ENCODE measurements at regions not wholly inside any gene's neighbourhood (a gene's known extent, or its start where the extent isn't known, plus 50 kb on each side); places are given as distances from the start of the nearest gene placed in this dataset.
A peak's percentile ranks its signal among the peaks of the same experiment; 100 is the strongest.

DNA sequence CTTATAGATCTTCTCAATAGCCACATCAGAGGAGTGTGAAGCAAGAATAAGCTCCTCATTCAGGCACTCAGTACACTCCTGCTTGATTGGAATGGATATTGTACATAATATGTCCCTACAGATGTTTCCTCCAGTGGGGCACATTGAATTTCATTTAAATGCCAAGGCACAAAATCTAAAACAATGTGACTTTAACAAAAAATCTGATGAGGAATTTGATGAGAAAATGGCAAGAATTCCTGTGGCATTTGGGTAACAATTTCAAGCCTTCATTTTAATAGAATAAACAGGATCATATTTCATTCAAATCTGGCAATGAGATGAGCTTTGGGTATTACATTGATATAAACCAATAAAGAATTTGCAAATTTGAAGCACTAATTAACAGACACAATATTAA, 307.7 kb upstream of the PKN2 start:
- DNase-seq (ENCODE audit: low read depth), result no peak

DNA sequence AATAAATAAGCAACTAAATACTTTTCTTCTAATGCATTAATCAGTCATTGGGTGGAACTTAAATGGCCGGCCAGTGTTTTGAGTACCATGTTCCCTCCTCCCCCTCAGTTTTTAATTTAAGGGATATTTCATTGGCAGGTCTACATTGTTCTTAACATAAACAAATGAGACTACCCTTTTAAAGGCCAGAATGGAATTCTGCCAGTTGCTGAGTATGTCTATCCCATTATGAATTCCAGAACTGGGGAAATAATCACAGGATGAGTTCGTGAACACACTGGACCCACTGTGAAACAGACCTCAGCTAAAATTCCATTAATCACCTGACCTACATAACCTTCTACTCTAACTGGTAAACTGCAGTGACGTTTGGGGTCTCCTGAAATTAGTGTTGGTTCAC, 305.5 kb upstream of the PKN2 start:
- no peak for DNase-seq (ENCODE audit: low read depth)

DNA sequence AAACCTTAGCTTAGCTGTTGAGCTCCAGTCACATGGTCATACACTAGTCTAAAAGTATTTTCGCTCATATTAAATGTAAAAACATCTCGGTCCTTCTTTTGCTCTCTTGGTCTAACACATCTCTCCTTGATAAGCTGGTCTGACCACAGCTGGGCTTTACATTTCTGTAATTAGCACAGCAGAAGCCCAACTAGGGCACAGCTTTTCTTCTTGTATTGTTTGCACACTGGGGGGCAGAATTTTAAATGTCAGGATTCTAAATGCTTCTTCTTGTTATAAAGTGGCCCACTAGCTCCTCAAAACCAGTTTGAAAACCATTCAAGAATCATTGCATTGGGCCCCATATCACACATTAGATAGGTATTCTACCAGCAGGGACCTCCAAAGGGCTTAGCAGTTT, 289.1 kb upstream of the PKN2 start:
- no peak for DNase-seq (ENCODE audit: low read depth)

DNA sequence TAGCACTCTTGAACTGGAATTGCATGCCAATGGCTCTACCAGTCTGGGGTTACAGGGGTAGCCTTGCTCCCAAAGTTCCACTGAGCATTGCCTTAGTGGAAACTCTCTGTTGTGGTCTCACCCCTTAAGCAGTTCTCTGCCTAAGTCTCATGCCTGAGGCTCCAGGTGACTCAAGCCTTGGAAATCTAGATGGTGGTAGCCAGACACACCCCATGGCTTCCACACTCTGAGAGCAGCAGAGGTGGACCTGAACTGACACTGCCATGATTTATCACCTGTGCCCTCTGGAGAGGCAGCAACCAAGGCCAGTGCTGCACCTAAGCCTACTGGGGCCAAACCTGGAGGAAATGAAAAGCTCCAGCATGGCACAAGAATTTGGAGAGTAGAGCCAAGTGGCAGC, 285.7 kb upstream of the PKN2 start:
- no peak for DNase-seq (ENCODE audit: low read depth)

DNA sequence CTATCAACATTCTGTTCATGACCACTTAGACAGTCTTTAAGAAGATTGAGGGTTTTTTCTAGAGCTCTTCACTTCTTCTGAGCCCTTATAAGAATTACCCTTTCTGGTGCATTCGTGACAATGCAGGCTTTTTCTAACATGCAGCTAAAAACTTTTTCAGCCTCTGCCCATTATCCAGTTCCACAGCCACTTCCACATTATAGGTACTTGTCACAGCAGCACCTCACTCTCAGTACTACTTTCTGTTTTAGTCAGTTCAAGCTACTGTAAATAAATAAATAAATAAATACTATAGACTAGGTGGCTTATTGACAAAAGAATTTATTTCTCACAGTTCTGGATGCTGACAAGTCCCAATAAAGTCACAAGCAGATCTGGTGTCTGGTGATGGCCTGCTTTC, 284.4 kb upstream of the PKN2 start:
- no peak for DNase-seq (ENCODE audit: low read depth)

DNA sequence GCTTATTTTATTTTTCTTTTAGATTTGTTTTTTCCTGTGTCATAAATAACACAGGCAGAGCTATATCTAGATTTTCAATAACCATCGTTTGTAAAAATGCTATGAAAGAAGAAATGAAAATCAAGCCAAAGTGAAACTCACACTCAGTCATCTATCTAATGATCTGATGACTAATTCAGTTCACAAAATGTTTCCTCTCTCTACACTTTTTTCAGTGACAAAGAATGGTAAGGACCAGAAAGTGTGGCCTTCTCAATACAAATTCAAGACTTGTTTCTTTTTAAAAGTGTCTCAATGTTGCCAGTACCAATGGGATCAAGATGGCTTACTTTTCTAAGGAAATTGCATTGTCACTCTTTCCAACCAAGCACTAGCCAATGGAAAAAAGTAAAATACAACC, 282.8 kb upstream of the PKN2 start:
- no peak for DNase-seq (ENCODE audit: low read depth)

DNA sequence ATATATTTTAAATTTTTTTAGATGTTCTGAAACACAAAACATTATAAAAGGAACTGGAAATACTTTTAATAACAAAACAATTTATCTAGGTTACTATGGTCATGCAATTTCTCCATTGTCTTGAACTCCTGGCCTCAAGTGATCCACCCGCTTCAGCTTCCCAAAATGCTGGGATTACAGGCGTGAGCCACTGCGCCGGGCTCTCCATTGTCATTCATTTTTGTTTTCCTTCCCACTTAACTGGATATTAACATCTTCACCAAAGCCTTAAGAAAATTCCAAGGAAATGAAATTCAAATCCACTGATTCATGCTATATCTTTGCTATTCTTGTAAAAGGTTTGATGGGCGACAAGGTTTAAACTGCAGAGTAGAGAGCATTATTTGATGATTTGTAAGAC, 279.5 kb upstream of the PKN2 start:
- no peak for DNase-seq (ENCODE audit: low read depth)

DNA sequence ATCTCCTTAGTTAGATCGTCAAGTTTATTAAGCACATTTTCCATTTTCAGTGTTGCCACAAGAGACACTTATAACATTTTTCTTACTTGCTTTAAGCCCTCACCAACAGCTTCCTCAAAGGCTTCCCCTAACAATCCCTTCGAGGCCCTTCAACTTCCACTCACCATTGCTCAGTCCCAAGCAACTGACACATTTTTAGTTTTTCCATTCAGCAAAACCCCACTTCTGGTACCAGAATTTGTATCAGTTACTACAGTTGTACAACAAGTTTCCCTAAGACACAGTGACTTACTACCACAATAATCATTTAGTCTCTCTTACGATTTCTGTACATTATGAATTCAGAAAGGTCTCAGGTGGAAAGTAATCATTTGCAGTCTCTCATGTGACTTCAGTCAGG, 276.8 kb upstream of the PKN2 start:
- DNase-seq (ENCODE audit: low read depth), result no peak

DNA sequence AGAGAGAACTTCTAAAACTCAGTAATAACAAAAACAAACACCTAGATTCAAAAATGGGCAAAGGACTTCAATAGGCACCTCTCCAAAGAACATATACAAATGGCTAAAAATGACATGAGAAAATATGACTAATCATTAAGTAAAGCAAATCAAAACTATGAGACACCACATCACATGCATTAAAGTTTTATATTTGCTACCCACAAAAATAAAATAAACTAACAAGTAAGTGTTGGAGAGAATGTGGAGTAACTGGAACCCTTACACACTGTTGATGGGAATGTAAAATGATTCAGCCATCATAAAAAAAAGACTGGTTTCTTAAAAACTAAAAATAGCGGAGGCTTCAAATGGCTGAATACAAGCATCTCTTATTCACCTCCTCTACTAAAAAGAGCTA, 262.1 kb upstream of the PKN2 start:
- no peak for DNase-seq (ENCODE audit: low read depth)

DNA sequence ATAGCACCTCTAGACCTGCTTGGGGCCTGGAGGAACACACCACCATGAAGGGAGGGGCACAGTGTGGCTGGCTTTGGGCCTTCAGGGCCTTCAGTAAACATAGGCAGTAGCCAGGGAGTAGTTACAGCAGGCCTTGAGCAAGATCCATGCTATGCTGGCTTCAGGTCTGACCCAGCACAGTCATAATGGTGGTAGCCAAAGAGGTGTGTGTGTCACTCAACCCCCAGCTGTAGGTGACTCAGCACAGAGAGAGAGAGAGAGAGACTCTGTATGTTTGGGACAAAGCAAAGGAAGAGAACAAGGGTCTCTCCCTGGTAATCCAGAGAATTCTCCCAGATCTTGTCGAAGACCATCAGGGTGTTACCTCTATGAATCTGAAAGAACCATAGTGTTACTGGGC, 250.5 kb upstream of the PKN2 start:
- DNase-seq (ENCODE audit: low read depth), result no peak

DNA sequence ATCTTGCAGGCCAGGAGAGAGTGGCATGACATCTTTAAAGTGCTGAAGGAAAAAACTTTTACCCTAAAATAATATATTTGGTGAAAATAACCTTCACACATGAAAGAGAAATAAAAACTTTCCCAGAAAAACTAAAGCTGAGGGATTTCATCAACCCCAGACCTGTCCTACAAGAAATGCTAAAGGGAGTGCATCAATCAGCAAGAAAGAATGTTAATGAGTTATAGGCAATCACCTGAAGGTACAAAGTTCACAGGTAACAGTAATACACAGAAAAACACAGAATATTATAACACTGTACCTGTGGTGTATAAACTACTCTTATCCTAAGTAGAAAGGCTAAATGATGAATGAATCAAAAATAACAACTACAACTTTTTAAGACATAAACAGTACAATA, 249.2 kb upstream of the PKN2 start:
- DNase-seq (ENCODE audit: low read depth), result no peak

DNA sequence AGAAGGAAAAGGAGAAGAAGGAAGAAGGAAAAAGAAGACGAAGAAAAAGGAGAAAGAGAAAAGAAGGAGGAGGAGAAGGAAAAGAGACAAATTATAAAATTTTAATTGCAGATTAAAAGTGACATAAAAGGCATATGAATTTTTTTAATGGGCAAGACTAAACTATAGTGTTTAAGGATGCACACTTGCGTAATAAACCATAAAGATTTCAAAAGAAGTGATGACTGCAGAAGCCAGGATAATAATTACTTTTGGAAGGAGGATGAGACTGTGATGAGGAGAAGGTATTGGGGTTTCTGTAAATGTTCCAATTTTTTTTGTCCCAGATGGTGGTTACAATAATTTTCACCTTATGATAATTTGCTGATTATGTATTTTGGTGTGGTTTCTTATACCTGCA, 243.1 kb upstream of the PKN2 start:
- no peak for DNase-seq (ENCODE audit: low read depth)

DNA sequence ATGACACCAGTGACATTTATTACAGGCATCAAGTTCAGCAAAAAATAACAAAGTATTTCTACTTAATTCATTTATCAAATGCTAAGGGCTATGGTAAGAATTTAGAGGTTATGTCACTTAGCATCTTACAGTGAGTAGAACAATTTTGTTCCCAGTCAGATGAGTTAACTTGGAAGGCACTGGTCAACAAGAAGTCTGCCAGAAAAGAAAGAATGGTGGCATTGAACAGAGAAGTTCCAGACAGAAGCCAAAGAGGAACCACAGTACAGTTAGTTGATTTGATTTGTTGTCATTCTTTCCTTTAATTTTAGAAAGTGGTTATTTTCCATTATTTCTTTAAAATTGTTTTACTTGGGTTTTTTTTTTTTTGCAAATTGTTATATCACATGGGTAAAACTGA, 232.2 kb upstream of the PKN2 start:
- DNase-seq (ENCODE audit: low read depth), result no peak

DNA sequence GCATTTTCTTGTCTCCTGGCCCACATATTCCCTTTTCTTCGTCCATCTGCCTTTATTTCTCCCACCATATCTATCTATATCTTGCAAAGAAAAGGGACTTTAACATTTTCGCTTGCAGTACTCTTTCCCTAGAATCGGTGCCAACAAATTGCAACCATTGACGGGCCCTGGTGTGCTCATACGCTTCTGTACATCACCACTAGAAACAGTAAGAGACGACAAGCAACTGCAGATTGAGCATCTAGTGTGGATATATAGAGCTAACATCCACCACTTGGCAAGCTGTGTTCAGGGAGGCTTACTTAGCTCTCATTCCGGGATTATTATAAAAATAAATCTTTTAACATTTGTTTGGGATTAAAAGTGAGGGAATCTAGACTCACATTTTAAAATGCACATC, 230.8 kb upstream of the PKN2 start:
- DNase-seq (ENCODE audit: low read depth), result no peak

DNA sequence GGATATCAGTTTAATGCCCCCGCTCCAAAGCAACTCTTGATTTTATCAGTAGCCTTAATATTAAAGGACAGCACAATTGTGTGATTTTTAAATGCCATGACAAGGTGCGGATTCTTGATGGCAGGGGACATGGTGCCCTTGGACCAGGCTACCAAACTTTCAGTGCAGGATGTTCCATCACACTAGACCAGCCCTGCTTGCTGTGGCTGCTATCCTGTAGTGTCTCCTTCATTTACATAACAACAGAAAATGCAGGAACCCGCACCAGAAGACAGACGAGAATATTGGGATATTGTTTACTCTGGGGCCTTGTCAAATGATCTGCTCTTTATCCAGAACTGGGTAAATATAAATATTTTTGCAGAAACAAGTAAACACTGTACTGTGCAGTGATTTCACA, 229.3 kb upstream of the PKN2 start:
- DNase-seq (ENCODE audit: low read depth), result no peak

DNA sequence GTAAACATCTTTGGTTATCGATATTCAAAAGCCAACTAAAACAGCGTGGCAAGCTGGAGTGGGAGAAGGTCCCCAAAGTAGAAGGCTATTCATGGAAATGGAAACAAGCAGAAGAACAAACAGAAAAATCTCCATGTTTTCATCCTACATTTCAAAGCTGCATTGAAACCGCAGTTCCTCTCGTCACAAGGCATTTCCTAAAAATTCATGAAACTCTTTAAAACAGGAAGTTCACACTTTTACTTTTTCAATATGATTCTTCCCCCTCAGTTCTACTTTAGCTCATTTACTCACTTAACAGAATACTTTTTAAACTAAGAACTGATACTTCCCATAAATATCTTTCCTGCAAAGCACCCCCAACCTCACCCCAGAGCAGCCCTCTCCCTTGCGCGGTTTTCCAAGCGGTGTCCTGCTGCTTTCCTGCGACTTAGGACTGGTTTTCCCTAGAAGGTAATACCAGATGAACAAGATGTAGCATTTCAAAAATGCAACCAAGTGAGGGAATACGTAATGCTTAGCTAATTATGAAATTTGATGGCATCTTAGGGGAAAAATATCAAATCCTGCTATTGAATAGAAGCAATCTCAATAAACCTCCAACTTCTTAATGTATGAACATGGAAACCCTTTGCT, 228.3 kb upstream of the PKN2 start:
- no peak for DNase-seq (ENCODE audit: low read depth)

DNA sequence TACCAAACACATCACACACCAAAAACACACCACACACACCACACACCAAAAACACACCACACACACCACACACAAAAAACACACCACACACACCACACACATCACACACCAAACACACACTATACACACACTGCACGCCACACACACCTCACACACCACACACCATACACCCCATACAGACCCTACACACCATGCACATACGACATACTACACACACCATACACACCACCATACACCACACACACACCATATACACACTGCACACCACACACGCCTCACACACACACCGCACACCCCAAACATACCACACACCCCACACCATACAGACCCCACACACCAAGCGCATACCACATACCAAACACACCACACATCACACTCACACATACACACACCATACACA, 226.9 kb upstream of the PKN2 start:
- no peak for DNase-seq (ENCODE audit: low read depth)

DNA sequence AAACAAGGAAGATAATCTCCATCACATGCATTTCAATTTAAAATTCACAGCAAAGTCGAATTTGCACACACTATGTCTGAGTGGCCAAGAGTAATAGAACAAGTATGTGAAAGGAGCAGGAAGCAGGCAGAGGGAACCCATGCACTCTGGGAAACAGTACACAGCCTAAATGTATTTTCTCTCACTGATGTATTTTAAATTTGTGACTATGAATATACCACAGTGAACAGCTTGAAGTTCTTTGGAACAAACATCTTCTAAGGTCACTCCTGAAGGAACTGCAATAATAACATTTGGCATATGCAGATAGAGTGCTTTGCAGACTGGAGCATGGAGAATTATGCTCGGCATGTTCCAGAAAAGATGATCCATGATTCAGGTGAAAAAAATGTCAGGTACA, 223.1 kb upstream of the PKN2 start:
- DNase-seq (ENCODE audit: low read depth), result no peak

DNA sequence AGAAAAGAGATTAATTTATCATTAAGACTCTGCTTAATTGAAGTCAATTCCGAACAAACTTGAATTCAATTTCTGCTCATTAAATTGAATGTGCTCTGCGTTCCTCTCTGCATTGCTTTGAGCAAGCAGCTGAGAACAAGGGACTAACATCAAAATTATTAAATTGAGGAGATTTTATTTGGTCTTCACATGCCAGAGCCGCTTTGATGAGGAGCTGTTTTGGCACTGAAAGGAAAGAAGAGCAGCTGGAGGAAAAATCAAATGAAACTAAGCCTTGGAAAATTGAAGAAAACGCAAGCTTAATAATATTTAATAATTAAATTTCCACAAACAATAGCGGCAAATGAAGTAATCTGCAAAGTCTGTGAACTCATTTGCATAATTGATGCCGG, 222.0 kb upstream of the PKN2 start:
- DNase-seq (ENCODE audit: low read depth), result no peak

DNA sequence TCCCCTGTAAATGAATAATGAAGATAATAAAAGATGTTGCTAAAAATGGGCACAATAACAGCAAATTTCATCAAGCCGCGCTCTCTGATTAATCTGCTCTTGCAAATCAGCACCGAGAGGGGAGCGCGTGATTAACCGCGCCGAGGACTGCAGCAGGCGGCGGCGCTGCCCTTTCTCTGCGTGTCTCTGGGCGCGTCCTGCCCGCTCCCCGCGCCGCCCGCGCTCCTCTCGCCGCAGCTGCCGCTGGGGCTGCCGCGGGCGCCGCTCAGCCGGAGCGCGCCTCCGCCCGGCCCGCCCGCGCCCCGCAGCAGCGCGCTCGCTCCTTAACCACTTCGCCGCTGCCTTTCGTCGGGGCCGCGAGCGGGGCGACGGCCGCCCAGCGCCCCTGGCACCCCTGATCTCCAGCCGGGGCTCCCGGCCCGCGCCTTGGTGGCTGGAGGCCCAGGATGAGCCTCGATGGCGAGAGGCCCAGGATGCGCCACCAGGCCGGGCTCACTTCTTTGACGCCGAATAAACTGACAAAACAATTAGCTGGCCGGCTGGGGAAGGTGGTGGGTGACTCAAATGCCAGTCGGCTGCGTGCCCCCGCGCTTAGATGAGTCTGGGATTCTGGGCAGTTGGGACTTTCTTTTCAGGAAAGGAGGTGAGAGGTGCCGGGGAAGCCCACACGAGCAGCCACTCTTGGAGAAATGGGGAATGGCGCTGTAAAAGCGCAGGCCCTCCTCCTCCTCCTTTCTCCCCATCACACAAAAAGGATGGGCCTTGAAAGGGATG, 221.4 kb upstream of the PKN2 start:
- DNase-seq (ENCODE audit: low read depth), result peak; percentile 34

DNA sequence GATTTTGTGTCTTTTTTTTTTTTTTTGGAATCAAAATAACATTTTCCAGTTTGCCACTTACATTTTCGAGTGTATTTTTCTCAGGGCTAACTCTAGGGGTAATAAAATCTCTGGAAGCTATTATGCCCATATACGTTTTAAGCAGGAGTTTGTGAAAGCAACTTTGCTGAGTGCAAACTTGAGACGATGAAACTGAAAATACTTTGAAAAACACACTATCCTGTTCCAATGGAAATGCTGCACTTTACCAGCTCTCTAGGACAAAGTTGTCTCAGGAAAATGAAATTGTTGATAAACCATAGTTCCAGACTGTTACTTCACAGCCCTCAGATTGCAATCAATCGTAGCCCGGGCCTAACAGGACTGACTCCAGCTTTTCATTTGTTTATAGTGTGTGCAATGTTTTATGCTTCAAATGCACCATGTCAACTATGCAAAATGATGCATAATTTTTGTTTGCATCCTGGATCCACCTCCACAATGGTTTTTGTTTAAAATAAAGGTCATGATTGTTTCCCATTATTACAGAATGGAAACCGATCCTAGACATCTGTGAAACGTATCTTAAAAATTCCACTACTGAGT, 220.6 kb upstream of the PKN2 start:
- no peak for DNase-seq (ENCODE audit: low read depth)

DNA sequence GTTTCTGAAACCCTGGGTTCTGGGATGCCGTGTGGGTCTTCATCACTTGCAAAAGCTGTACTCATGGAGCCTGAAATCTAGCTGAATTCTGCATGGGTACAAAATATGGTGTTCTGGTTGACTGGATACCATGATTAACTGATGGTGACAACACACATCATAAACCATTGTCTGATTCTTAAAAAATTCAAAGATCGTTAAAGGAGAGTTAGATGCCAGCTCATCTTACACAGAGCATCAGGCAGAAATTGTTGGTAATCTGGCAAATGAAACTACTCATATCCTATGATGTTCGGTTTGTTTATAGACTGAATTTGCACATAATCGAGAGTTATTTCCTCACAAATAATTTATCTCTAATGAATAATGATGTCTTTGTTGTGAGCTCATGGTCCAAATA, 218.1 kb upstream of the PKN2 start:
- no peak for DNase-seq (ENCODE audit: low read depth)

DNA sequence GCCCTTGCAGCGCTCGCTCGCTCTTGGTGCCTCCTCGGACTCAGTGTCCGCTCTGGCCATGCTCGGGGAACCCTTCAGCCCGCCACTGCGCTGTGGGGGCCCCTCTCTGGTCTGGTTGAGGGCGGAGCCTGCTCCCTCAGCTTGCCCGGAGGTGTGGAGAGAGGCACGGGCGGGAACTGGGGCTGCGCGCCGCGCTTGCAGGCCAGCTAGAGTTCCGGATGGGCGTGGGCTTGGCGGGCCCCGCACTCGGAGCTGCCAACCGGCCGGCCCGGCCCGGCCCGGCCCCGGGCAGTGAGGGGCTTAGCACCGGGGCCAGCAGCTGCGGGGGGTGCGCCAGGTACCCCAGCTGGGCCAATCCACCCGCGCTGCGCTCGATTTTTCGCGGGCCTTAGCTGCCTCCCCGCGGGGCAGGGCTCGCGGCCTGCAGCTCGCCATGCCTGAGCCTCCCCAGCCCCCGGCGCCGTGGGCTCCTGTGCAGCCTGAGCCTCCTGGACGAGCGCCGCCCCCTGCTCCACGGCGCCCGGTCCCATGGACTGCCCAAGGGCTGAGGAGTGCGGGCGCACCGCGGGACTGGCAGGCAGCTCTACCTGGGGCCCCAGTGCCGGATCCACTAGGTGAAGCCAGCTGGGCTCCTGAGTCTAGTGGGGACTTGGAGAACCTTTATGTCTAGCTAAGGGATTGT, 217.0 kb upstream of the PKN2 start:
- DNase-seq (ENCODE audit: low read depth), result no peak
